HCT116 (cell line): ENCODE measurements at regions not wholly inside any gene's neighbourhood (a gene's known extent, or its start where the extent isn't known, plus 50 kb on each side); places are given as distances from the start of the nearest gene placed in this dataset.

ENCODE experiments used
- ATAC-seq: fragments of 200-7000 bp; cut with Tn5 transposase; 2 replicates; pipeline ENCODE4 v1.9.1; 2020; ENCODE audit warnings: mild to moderate bottlenecking, moderate library complexity
- BruUV-seq: library from RNA; stranded (reverse); fragments of 400-500 nt; replicated peaks from 2 replicates; lab custom pipeline; 2021; lab: Mats Ljungman, UMichigan
- CTCF ChIA-PET: fragments of 300-600 bp; sonication (Branson Sonifier 250); formaldehyde crosslinking; loops from one replicate; lab custom pipeline; 2021; ENCODE audit warnings: antibody characterized with exemption; lab: Charles Lee
- POLR2A ChIA-PET: fragments of 300-600, 350-600 bp; sonication (Branson Sonifier 250); formaldehyde crosslinking; loops from one replicate; lab custom pipeline; 2021; ENCODE audit warnings: antibody characterized with exemption; lab: Charles Lee
- RAD21 ChIA-PET, 2 experiments: fragments of 300-600 bp; sonication (Branson Sonifier 250); formaldehyde crosslinking; loops; one replicate each; lab custom pipeline; 2023; ENCODE audit warnings: low total read pairs in 2 of 2; ENCODE audit not compliant: uncharacterized antibody in 2 of 2, unreplicated experiment in 2 of 2, low non-redundant PET in 1 of 2; lab: Charles Lee
- DNase-seq: peaks from one replicate; pipeline ENCODE4 v3.0.0-alpha.2; 2010; ENCODE audit warnings: low read depth, low spot score
- H2AFZ ChIP-seq: fragments of 200-600 bp; shearing (Covaris generic), sonication (generic); 2 replicates; pipeline ENCODE4 v1.6.1; 2017; ENCODE audit warnings: low read depth, mixed run types, mixed read lengths, antibody characterized with exemption, low read length; ENCODE audit not compliant: poor library complexity, severe bottlenecking
- H3K27ac ChIP-seq: 2 replicates; pipeline ENCODE4 v1.5.1; 2012; ENCODE audit warnings: low read depth, low read length
- H3K27me3 ChIP-seq: fragments of 200-600 bp; sonication (generic); 2 replicates; pipeline ENCODE4 v1.6.1; 2016; ENCODE audit warnings: mixed run types, low read length, mixed read lengths; ENCODE audit not compliant: insufficient read depth
- H3K36me3 ChIP-seq, 2 experiments: fragments of 200-500 bp in 1 of 2; fragments of 200-600 bp in 1 of 2; sonication (Bioruptor generic) in 1 of 2; sonication (generic) in 1 of 2; 2 replicates each; pipeline versions ENCODE4 v1.5.1 to v1.6.1; 2014 to 2016; ENCODE audit warnings: low read length in 2 of 2, inconsistent platforms in 1 of 2, mixed read lengths in 1 of 2, mixed run types in 1 of 2; ENCODE audit not compliant: insufficient read depth in 2 of 2, control insufficient read depth in 1 of 2
- H3K4me1 ChIP-seq, 2 experiments: fragments of 200-600 bp in 1 of 2; sonication (generic) in 1 of 2; 2 replicates each; pipeline versions ENCODE4 v1.5.1 to v1.6.1; 2012 to 2017; ENCODE audit warnings: low read length in 2 of 2, inconsistent platforms in 1 of 2, mild to moderate bottlenecking in 1 of 2, mixed read lengths in 1 of 2, mixed run types in 1 of 2, moderate library complexity in 1 of 2; ENCODE audit not compliant: insufficient read depth in 2 of 2, control insufficient read depth in 1 of 2
- H3K4me2 ChIP-seq: fragments of 200-600 bp; sonication (generic); 2 replicates; pipeline ENCODE4 v1.6.1; 2017; ENCODE audit warnings: mixed run types, low read length, mixed read lengths
- H3K4me3 ChIP-seq, 2 experiments: fragments of 200-600 bp in 1 of 2; sonication (generic) in 1 of 2; replicated peaks in 1 of 2; 2 replicates each; pipeline ENCODE4 v1.5.1; 2011 to 2016; ENCODE audit warnings: low read length in 2 of 2, control low read depth in 1 of 2, low read depth in 1 of 2, mild to moderate bottlenecking in 1 of 2, mixed read lengths in 1 of 2, mixed run types in 1 of 2
- H3K79me2 ChIP-seq: fragments of 200-600 bp; sonication (generic); 2 replicates; pipeline ENCODE4 v1.6.1; 2017; ENCODE audit warnings: mild to moderate bottlenecking, mixed run types, low read length, moderate library complexity, mixed read lengths; ENCODE audit not compliant: insufficient read depth
- H3K9ac ChIP-seq: fragments of 200-600 bp; sonication (generic); 2 replicates; pipeline ENCODE4 v1.6.1; 2016; ENCODE audit warnings: low read length, mixed read lengths
- H3K9me2 ChIP-seq: fragments of 200-600 bp; sonication (generic), shearing (Covaris generic); 2 replicates; pipeline ENCODE4 v1.6.1; 2017; ENCODE audit warnings: mixed run types, mild to moderate bottlenecking, moderate library complexity; ENCODE audit not compliant: insufficient read depth
- H3K9me3 ChIP-seq, 2 experiments: fragments of 200-500 bp in 1 of 2; fragments of 200-600 bp in 1 of 2; sonication (Bioruptor generic) in 1 of 2; sonication (generic) in 1 of 2; 2 replicates each; pipeline ENCODE4 v1.6.1; 2014 to 2017; ENCODE audit warnings: low read length in 2 of 2, mixed read lengths in 2 of 2, inconsistent platforms in 1 of 2, low read depth in 1 of 2, mild to moderate bottlenecking in 1 of 2, mixed run types in 1 of 2, moderate library complexity in 1 of 2; ENCODE audit not compliant: control insufficient read depth in 1 of 2, insufficient read depth in 1 of 2
- H4K20me1 ChIP-seq: fragments of 200-600 bp; sonication (generic), shearing (Covaris generic); 2 replicates; pipeline ENCODE4 v1.6.1; 2017; ENCODE audit warnings: mixed run types, mild to moderate bottlenecking, moderate library complexity; ENCODE audit not compliant: insufficient read depth
- CEBPB ChIP-seq: IDR thresholded peaks from 2 replicates; pipeline ENCODE4 v1.6.1; 2012; ENCODE audit warnings: low read depth
- EGR1 ChIP-seq: IDR thresholded peaks from 2 replicates; pipeline ENCODE4 v1.6.1; 2012; ENCODE audit warnings: low read depth
- EZH2 ChIP-seq: fragments of 200-600 bp; sonication (generic); IDR thresholded peaks from 2 replicates; pipeline ENCODE4 v1.6.1; 2017; ENCODE audit warnings: antibody characterized with exemption, mixed run types
- EZH2phosphoT487 ChIP-seq: fragments of 200-600 bp; IDR thresholded peaks from 2 replicates; pipeline ENCODE4 v1.6.1; 2018; ENCODE audit warnings: antibody characterized with exemption, borderline replicate concordance
- JUND ChIP-seq: IDR thresholded peaks from 2 replicates; pipeline ENCODE4 v1.6.1; 2012
- MAX ChIP-seq: IDR thresholded peaks from 2 replicates; pipeline ENCODE4 v1.6.1; 2012
- POLR2AphosphoS5 ChIP-seq: IDR thresholded peaks from 2 replicates; pipeline ENCODE4 v1.6.1; 2011; ENCODE audit warnings: mild to moderate bottlenecking, low read depth, low read length, moderate library complexity
- RAD21 ChIP-seq: IDR thresholded peaks from 2 replicates; pipeline ENCODE4 v1.6.1; 2012; ENCODE audit warnings: low read depth, mild to moderate bottlenecking
- SIN3A ChIP-seq: IDR thresholded peaks from 2 replicates; pipeline ENCODE4 v1.6.1; 2012; ENCODE audit warnings: low read depth
- SP1 ChIP-seq: IDR thresholded peaks from 2 replicates; pipeline ENCODE4 v1.6.1; 2012; ENCODE audit warnings: low read depth
- SRF ChIP-seq: IDR thresholded peaks from 2 replicates; pipeline ENCODE4 v1.6.1; 2012; ENCODE audit warnings: low read depth
- intact Hi-C: fragments of 100-400 bp; cut with micrococcal nuclease; formaldehyde crosslinking; loops from 2 replicates; pipeline ENCODE4 v1.10.0; 2022
- TF ChIP-seq, protein P1 (sequence below), 3 experiments: fragments of 200-600 bp in 1 of 3; sonication (generic) in 1 of 3; IDR thresholded peaks in 2 of 3; conservative IDR thresholded peaks in 1 of 3; 2 replicates each; pipeline ENCODE4 v1.5.1; 2012 to 2017; ENCODE audit warnings: low read depth in 2 of 3, low read length in 2 of 3, antibody characterized with exemption in 1 of 3, borderline replicate concordance in 1 of 3, control low read depth in 1 of 3, mild to moderate bottlenecking in 1 of 3, mixed read lengths in 1 of 3, mixed run types in 1 of 3, moderate library complexity in 1 of 3; ENCODE audit not compliant: insufficient read depth in 1 of 3
- TF ChIP-seq, protein P2 (sequence below): IDR thresholded peaks from 2 replicates; pipeline ENCODE4 v1.6.1; 2012

GRCh38 chr1:59025201-59025600 is 241.4 kb upstream of the JUN start:
- BruUV-seq = no TSS peak
- no peak overlapping the region for H3K27ac ChIP-seq
- H3K36me3 ChIP-seq = no peaks in the 10 kb centered on the region
- no peaks in the 10 kb centered on the region for H3K9me2 ChIP-seq
- no peak for ATAC-seq
- H3K9me3 ChIP-seq = no peaks in the 10 kb centered on the region
- H3K79me2 ChIP-seq = no peaks in the 10 kb centered on the region
- H3K4me1 ChIP-seq = peaks cover 0 to 9% of the 10 kb centered on the region in 2 experiments; a peak in 1 of 4 replicates
- no peak for TF ChIP-seq JUND
- no peak for TF ChIP-seq CEBPB
- no peak for TF ChIP-seq RAD21
- no peak for TF ChIP-seq SIN3A
- TF ChIP-seq SP1 = no peak
- TF ChIP-seq MAX = no peak
- TF ChIP-seq EGR1 = no peak
- RAD21 ChIA-PET = no interaction called here
- H2AFZ ChIP-seq = no peak overlapping the region
- CTCF ChIA-PET = no interaction called here
- no peaks in the 10 kb centered on the region for H4K20me1 ChIP-seq
- POLR2A ChIA-PET = no interaction called here
- no peak overlapping the region for H3K4me3 ChIP-seq
- H3K4me2 ChIP-seq = no peak overlapping the region
- no peaks in the 10 kb centered on the region for H3K27me3 ChIP-seq
- no peak overlapping the region for H3K9ac ChIP-seq
- no peak for DNase-seq
- intact Hi-C loops = no loop called here

DNA sequence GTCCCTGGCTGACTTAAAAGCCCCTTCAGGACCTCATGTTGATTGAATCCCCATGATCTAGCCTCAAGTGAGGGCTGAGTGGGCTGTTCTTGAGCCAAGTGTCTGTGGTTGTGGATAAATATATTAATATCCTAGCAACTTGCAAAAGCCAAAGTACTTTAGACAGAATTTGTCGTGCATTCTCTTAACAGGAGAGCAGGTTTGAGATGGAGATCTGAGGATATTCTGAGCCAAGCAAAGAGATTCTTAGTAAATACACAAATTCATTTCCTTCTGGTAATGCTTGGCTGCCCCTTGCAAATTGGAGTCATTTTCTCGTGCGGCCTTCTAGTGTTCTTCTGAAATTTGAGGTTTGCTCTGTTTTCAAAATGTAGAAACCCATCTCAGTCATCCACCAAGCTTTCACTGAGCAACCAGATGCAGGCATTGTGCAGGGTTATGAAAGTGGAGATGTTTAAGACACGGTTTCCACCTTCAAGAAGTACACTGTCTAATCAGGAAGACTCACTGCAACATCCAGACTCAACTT is 242.1 kb upstream of the JUN start:
- no TSS peak for BruUV-seq
- Histone ChIP-seq H2AFZ (no peak overlapping the region), H3K79me2 (no peaks in the 10 kb centered on the region), H3K9me2 (no peaks in the 10 kb centered on the region), H3K4me2 (no peak overlapping the region), H3K9me3 (no peaks in the 10 kb centered on the region), H3K27me3 (no peaks in the 10 kb centered on the region), H3K4me3 (no peak overlapping the region), H3K9ac (no peak overlapping the region), H3K4me1 (peaks cover 0 to 6% of the 10 kb centered on the region in 2 experiments; a peak in 1 of 4 replicates), H4K20me1 (no peaks in the 10 kb centered on the region), H3K27ac (no peak overlapping the region), H3K36me3 (no peaks in the 10 kb centered on the region)
- ChIA-PET RAD21 (no interaction called here), CTCF (no interaction called here), POLR2A (no interaction called here)
- TF ChIP-seq EZH2phosphoT487 (no peak), MAX (no peak), EZH2 (no peak), EGR1 (no peak), POLR2AphosphoS5 (no peak), CEBPB (no peak), SP1 (no peak), SRF (no peak)
- TF ChIP-seq, protein P1, sequence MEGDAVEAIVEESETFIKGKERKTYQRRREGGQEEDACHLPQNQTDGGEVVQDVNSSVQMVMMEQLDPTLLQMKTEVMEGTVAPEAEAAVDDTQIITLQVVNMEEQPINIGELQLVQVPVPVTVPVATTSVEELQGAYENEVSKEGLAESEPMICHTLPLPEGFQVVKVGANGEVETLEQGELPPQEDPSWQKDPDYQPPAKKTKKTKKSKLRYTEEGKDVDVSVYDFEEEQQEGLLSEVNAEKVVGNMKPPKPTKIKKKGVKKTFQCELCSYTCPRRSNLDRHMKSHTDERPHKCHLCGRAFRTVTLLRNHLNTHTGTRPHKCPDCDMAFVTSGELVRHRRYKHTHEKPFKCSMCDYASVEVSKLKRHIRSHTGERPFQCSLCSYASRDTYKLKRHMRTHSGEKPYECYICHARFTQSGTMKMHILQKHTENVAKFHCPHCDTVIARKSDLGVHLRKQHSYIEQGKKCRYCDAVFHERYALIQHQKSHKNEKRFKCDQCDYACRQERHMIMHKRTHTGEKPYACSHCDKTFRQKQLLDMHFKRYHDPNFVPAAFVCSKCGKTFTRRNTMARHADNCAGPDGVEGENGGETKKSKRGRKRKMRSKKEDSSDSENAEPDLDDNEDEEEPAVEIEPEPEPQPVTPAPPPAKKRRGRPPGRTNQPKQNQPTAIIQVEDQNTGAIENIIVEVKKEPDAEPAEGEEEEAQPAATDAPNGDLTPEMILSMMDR (IDR thresholded peaks at IDR 0.05 in 2 of 3, conservative IDR thresholded peaks at IDR 0.05 in 1 of 3; ENCODE audit: borderline replicate concordance in 1 of 3, insufficient read depth in 1 of 3, low read depth in 2 of 3, low read length in 2 of 3) = no peak
- TF ChIP-seq, protein P2, sequence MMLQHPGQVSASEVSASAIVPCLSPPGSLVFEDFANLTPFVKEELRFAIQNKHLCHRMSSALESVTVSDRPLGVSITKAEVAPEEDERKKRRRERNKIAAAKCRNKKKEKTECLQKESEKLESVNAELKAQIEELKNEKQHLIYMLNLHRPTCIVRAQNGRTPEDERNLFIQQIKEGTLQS = no peak
- no peak for DNase-seq
- intact Hi-C loops = no loop called here
- ATAC-seq = no peak
